ENCODE measurements at regions not wholly inside any gene's neighbourhood (a gene's known extent, or its start where the extent isn't known, plus 50 kb on each side); places are given as distances from the start of the nearest gene placed in this dataset.

- no peak overlapping the region for H2BK20ac ChIP-seq (ENCODE audit: low read length)
- no peaks in the 10 kb centered on the region for H3K79me2 ChIP-seq (ENCODE audit: control insufficient read depth in 1 of 2, insufficient read depth in 2 of 2, low read length in 2 of 2)
- H2AFZ ChIP-seq (ENCODE audit: low read length), result no peak overlapping the region
- ChIA-PET CTCF (ENCODE audit: partially characterized antibody) (no interaction called here), POLR2A (ENCODE audit: partially characterized antibody) (no interaction called here)
- H4K20me1 ChIP-seq (replicated peaks in 1 of 2; ENCODE audit: control insufficient read depth in 1 of 2, insufficient read depth in 2 of 2, low read length in 2 of 2), result no peaks in the 10 kb centered on the region
- no peak overlapping the region for H3K27ac ChIP-seq (ENCODE audit: low read depth, low read length)
- no peak overlapping the region for H3K4me3 ChIP-seq (ENCODE audit: extremely low read depth in 1 of 4, insufficient read depth in 2 of 4, low read depth in 3 of 4, low read length in 4 of 4)
- no peak overlapping the region for H3K9ac ChIP-seq (replicated peaks in 1 of 4; ENCODE audit: extremely low read depth in 1 of 4, low read depth in 3 of 4, low read length in 3 of 4)
- no peaks in the 10 kb centered on the region for H3K79me1 ChIP-seq (ENCODE audit: low read depth, low read length)
- H2BK15ac ChIP-seq (ENCODE audit: low read length), result no peak overlapping the region
- H3K23ac ChIP-seq (ENCODE audit: insufficient read length), result no peak overlapping the region
- 95% methylated on average over 2 of the region's 2 CpGs; no CpG with 5 or more reads in 1 of the 2 experiments for WGBS, 2 experiments (ENCODE audit: extremely low coverage in 1 of 2, insufficient coverage in 1 of 2, insufficient read length in 1 of 2, insufficient replicate concordance in 2 of 2, low coverage in 1 of 2, low lambda C conversion rate in 2 of 2, missing lambda C conversion rate in 1 of 2)
- H2BK5ac ChIP-seq (ENCODE audit: low read depth, low read length), result no peak overlapping the region
- H4K5ac ChIP-seq (ENCODE audit: insufficient read length, low read depth, low read length), result no peak overlapping the region
- no peak overlapping the region for H3K4me2 ChIP-seq (ENCODE audit: insufficient read depth in 1 of 2, low read depth in 2 of 2, low read length in 2 of 2)
- no peak overlapping the region for H2AK5ac ChIP-seq (ENCODE audit: low read depth, low read length)
- no peaks in the 10 kb centered on the region for H3K23me2 ChIP-seq (ENCODE audit: low read depth, low read length)
- H4K8ac ChIP-seq (ENCODE audit: extremely low read depth, insufficient read depth, low read length), result no peak overlapping the region
- H3K27me3 ChIP-seq (replicated peaks in 1 of 4; ENCODE audit: control insufficient read depth in 3 of 4, extremely low read depth in 1 of 4, insufficient read depth in 3 of 4, low read length in 3 of 4), result peaks cover 0 to 2% (median 0%) of the 10 kb centered on the region in 4 experiments; a peak in 1 of 7 replicates
- no peak overlapping the region for H4K91ac ChIP-seq (replicated peaks; ENCODE audit: insufficient read length, low read length)
- H3K4ac ChIP-seq (replicated peaks; ENCODE audit: insufficient read length, low read depth, low read length), result no peak overlapping the region
- TF ChIP-seq SP1 (IDR thresholded peaks at IDR 0.05; ENCODE audit: low read depth, low read length), result no peak
- TF ChIP-seq TAF7 (optimal IDR thresholded peaks at IDR 0.05; ENCODE audit: borderline replicate concordance, low read depth, low read length), result no peak
- TF ChIP-seq ATF3 (IDR thresholded peaks at IDR 0.05; ENCODE audit: insufficient read depth, low read depth, low read length), result no peak
- no peak for TF ChIP-seq CHD2 (IDR thresholded peaks at IDR 0.05; ENCODE audit: low read length)
- no peak for TF ChIP-seq POU5F1 (IDR thresholded peaks at IDR 0.05; ENCODE audit: low read depth, low read length)
- TF ChIP-seq MAFK (IDR thresholded peaks at IDR 0.05; ENCODE audit: low read depth, low read length), result no peak
- TF ChIP-seq KDM4A (IDR thresholded peaks at IDR 0.05; ENCODE audit: low read depth, low read length, severe bottlenecking), result no peak
- no peak for TF ChIP-seq MAX (IDR thresholded peaks at IDR 0.05)
- no peak for TF ChIP-seq NRF1 (IDR thresholded peaks at IDR 0.05; ENCODE audit: low read depth, low read length)
- no peak overlapping the region for H2BK12ac ChIP-seq (ENCODE audit: low read depth, low read length)
- H3K9me3 ChIP-seq (ENCODE audit: insufficient read depth in 2 of 2, low read depth in 1 of 2, low read length in 1 of 2), result no peaks in the 10 kb centered on the region
- no peak overlapping the region for H3K56ac ChIP-seq (replicated peaks; ENCODE audit: insufficient read length, low read depth, low read length)
- H3K18ac ChIP-seq (ENCODE audit: extremely low read depth, low read length), result no peak overlapping the region
- no peak overlapping the region for H3K14ac ChIP-seq (ENCODE audit: insufficient read length)
- DNase-seq (ENCODE audit: low read depth in 1 of 2, low spot score in 2 of 2) (no peak), FAIRE-seq (no peak)
- H3K4me1 ChIP-seq (replicated peaks in 1 of 4; ENCODE audit: control insufficient read depth in 3 of 4, insufficient read depth in 4 of 4, low read length in 3 of 4), result no peaks in the 10 kb centered on the region
- H2BK120ac ChIP-seq (replicated peaks; ENCODE audit: low read depth, low read length), result no peak overlapping the region
- H3K36me3 ChIP-seq (ENCODE audit: control insufficient read depth in 2 of 4, insufficient read depth in 4 of 4, low read length in 3 of 4), result no peaks in the 10 kb centered on the region
Measured at GRCh38 chr1:60134716-60135115, 61.1 kb upstream of the C1orf87 start.
